Panc1 (cell line): ENCODE measurements at regions not wholly inside any gene's neighbourhood (a gene's known extent, or its start where the extent isn't known, plus 50 kb on each side); places are given as distances from the start of the nearest gene placed in this dataset.

Source experiments
- ATAC-seq: fragments of 200-7000 bp; cut with Tn5 transposase; 2 replicates; pipeline ENCODE4 v1.9.1; 2020; ENCODE audit warnings: mild to moderate bottlenecking, moderate library complexity
- BruUV-seq: library from RNA; stranded (reverse); fragments of 400-500 nt; replicated peaks from 2 replicates; lab custom pipeline; 2021; lab: Mats Ljungman, UMichigan
- CTCF ChIA-PET: fragments of 300-600 bp; sonication (Branson Sonifier 250); formaldehyde crosslinking; loops from one replicate; lab custom pipeline; 2022; ENCODE audit warnings: antibody characterized with exemption; lab: Charles Lee
- POLR2A ChIA-PET: fragments of 300-600 bp; sonication (Branson Sonifier 250); formaldehyde crosslinking; loops from one replicate; lab custom pipeline; 2022; ENCODE audit warnings: antibody characterized with exemption; lab: Charles Lee
- DNase-seq: peaks from one replicate; pipeline ENCODE4 v3.0.0-alpha.2; 2010; ENCODE audit warnings: low read depth, low spot score
- H3K27ac ChIP-seq: 2 replicates; pipeline ENCODE4 v1.5.1; 2011; ENCODE audit warnings: mild to moderate bottlenecking, low read length, inconsistent platforms
- H3K27me3 ChIP-seq: fragments of 200-500 bp; sonication (Bioruptor generic); 2 replicates; pipeline ENCODE4 v1.6.0; 2014; ENCODE audit warnings: low read length, inconsistent platforms; ENCODE audit not compliant: control insufficient read depth, insufficient read depth
- H3K36me3 ChIP-seq: fragments of 200-500 bp; sonication (Bioruptor generic); 2 replicates; pipeline ENCODE4 v1.5.1; 2014; ENCODE audit warnings: inconsistent platforms, mild to moderate bottlenecking, low read length, moderate library complexity; ENCODE audit not compliant: control insufficient read depth, insufficient read depth
- H3K4me1 ChIP-seq: 2 replicates; pipeline ENCODE4 v1.5.1; 2011; ENCODE audit warnings: inconsistent platforms, mild to moderate bottlenecking, low read length, moderate library complexity; ENCODE audit not compliant: control insufficient read depth, insufficient read depth
- H3K4me3 ChIP-seq, 2 experiments: 2 replicates each; pipeline ENCODE4 v1.5.1; 2011 to 2012; ENCODE audit warnings: low read depth in 2 of 2, low read length in 2 of 2, mild to moderate bottlenecking in 2 of 2, inconsistent platforms in 1 of 2, moderate library complexity in 1 of 2
- H3K9me3 ChIP-seq: fragments of 200-500 bp; sonication (Bioruptor generic); 2 replicates; pipeline ENCODE4 v1.5.1; 2014; ENCODE audit warnings: low read depth, mild to moderate bottlenecking, inconsistent platforms, low read length, moderate library complexity; ENCODE audit not compliant: control insufficient read depth, insufficient read depth
- CTCF ChIP-seq: fragments of 450-650 bp; IDR thresholded peaks from 2 replicates; pipeline ENCODE4 v1.5.1; 2017; ENCODE audit warnings: mild to moderate bottlenecking
- POLR2AphosphoS5 ChIP-seq: IDR thresholded peaks from 2 replicates; pipeline ENCODE4 v1.6.1; 2012; ENCODE audit warnings: mild to moderate bottlenecking, low read depth, low read length, moderate library complexity
- REST ChIP-seq, 2 experiments: IDR thresholded peaks; 2 replicates each; pipeline ENCODE4 v1.6.1; 2011 to 2012; ENCODE audit warnings: low read depth in 2 of 2, control low read depth in 1 of 2, low read length in 1 of 2, mild to moderate bottlenecking in 1 of 2, moderate library complexity in 1 of 2; ENCODE audit not compliant: insufficient read depth in 1 of 2
- SIN3A ChIP-seq: IDR thresholded peaks from 2 replicates; pipeline ENCODE4 v1.6.1; 2012; ENCODE audit warnings: low read depth, mild to moderate bottlenecking, low read length, moderate library complexity, borderline replicate concordance; ENCODE audit not compliant: insufficient read depth
- TCF7L2 ChIP-seq: IDR thresholded peaks from 2 replicates; pipeline ENCODE4 v1.6.1; 2011; ENCODE audit warnings: mild to moderate bottlenecking, low read depth, low read length, inconsistent platforms
- in situ Hi-C: cut with HindIII; loops from 2 replicates; pipeline ENCODE4 v1.10.0; 2016; ENCODE audit warnings: low sequenced_read_pairs, low pct_unique_long_range_greater_than_20kb
- intact Hi-C: fragments of 100-400 bp; cut with micrococcal nuclease; formaldehyde crosslinking; loops from one replicate; pipeline ENCODE4 v1.10.0; 2022; ENCODE audit not compliant: unreplicated experiment

GRCh38 chr18:73621091-73621490 is 526.5 kb downstream of the FBXO15 start:
- ATAC-seq, result no peak
- no TSS peak for BruUV-seq
- Histone ChIP-seq H3K4me1 (no peaks in the 10 kb centered on the region), H3K4me3 (no peak overlapping the region), H3K27ac (no peak overlapping the region), H3K9me3 (no peaks in the 10 kb centered on the region), H3K36me3 (no peaks in the 10 kb centered on the region), H3K27me3 (no peaks in the 10 kb centered on the region; the same call in 1 of the 2 replicates)
- TF ChIP-seq REST (IDR thresholded peaks at IDR 0.05; ENCODE audit: insufficient read depth in 1 of 2, low read depth in 2 of 2, low read length in 1 of 2) (no peak), TCF7L2 (no peak), POLR2AphosphoS5 (no peak), CTCF (no peak), SIN3A (no peak)
- intact Hi-C loops, result no loop called here
- ChIA-PET POLR2A (no interaction called here), CTCF (no interaction called here)
- in situ Hi-C loops, result no loop called here
- DNase-seq, result no peak

GRCh38 chr18:73617981-73618380 is 529.7 kb downstream of the FBXO15 start:
- no peaks in the 10 kb centered on the region for H3K4me1 ChIP-seq
- no peak overlapping the region for H3K27ac ChIP-seq
- no peak overlapping the region for H3K4me3 ChIP-seq
- in situ Hi-C loops (no loop called here), intact Hi-C loops (no loop called here)
- H3K36me3 ChIP-seq, result no peaks in the 10 kb centered on the region
- no peak for DNase-seq
- no peaks in the 10 kb centered on the region for H3K9me3 ChIP-seq
- H3K27me3 ChIP-seq, result no peaks in the 10 kb centered on the region; the same call in 1 of the 2 replicates
- ChIA-PET POLR2A (no interaction called here), CTCF (no interaction called here)
- ATAC-seq, result no peak
- BruUV-seq, result no TSS peak
- no peak for TF ChIP-seq TCF7L2
- no peak for TF ChIP-seq POLR2AphosphoS5
- no peak for TF ChIP-seq CTCF
- no peak for TF ChIP-seq SIN3A
- no peak for TF ChIP-seq REST (IDR thresholded peaks at IDR 0.05; ENCODE audit: insufficient read depth in 1 of 2, low read depth in 2 of 2, low read length in 1 of 2)
